K562 (cell line): ENCODE measurements at regions not wholly inside any gene's neighbourhood (a gene's known extent, or its start where the extent isn't known, plus 50 kb on each side); places are given as distances from the start of the nearest gene placed in this dataset.
"Not testable (repeated sequence)": the region's sequence is repeated elsewhere in the genome, so short reads cannot be mapped to it uniquely, and the experiment has no call there.

ENCODE experiments used
- ATAC-seq: fragments of 200-7000 bp; cut with Tn5 transposase; 3 replicates; pipeline ENCODE4 v1.9.1; 2020; ENCODE audit warnings: moderate library complexity
- BruUV-seq: library from RNA; stranded (reverse); fragments of 400-500 nt; replicated peaks from 2 replicates; lab custom pipeline; 2021; lab: Mats Ljungman, UMichigan
- CTCF ChIA-PET: fragments of 300-600 bp; formaldehyde crosslinking; extraction: SDS; loops from one replicate; lab custom pipeline; 2021; ENCODE audit warnings: low intra/inter-chr PET ratio; lab: Yijun Ruan, JAX
- POLR2A ChIA-PET: fragments of 300-600, 350-650 bp; sonication (Branson Sonifier 250); formaldehyde crosslinking; extraction: SDS; loops from one replicate; lab custom pipeline; 2021; ENCODE audit warnings: antibody characterized with exemption, inconsistent platforms; lab: Yijun Ruan, JAX
- DNase-seq, 4 experiments: peaks; one replicate each; pipeline versions ENCODE4 v3.0.0 to v3.0.0-alpha.2; 2011 to 2018; ENCODE audit warnings: low spot score in 3 of 4, mixed read lengths in 3 of 4; ENCODE audit errors: extremely low read depth in 1 of 4
- FAIRE-seq: peaks from 2 replicates; lab custom pipeline; 2011; peaks lifted over from hg19 to GRCh38; lab: Jason Lieb, UNC
- H2AFZ ChIP-seq: 2 replicates; pipeline ENCODE4 v1.6.0; 2011; ENCODE audit warnings: low read depth, low read length, control low read depth, inconsistent platforms
- H3K27ac ChIP-seq: fragments of 200-600 bp; 3 replicates; pipeline ENCODE4 v1.8.0; 2011; ENCODE audit warnings: low read depth, mild to moderate bottlenecking, control low read depth, inconsistent platforms, low read length, moderate library complexity, mixed read lengths; ENCODE audit errors: extremely low read depth
- H3K27me3 ChIP-seq, 2 experiments: fragments of 300-600 bp in 1 of 2; 2 replicates in 1 of 2; 3 replicates in 1 of 2; pipeline versions ENCODE4 v1.6.0 to v1.8.0; 2011; ENCODE audit warnings: inconsistent platforms in 2 of 2, low read length in 2 of 2, mild to moderate bottlenecking in 1 of 2, mixed read lengths in 1 of 2, moderate library complexity in 1 of 2; ENCODE audit not compliant: control insufficient read depth in 2 of 2, insufficient read depth in 2 of 2
- H3K36me3 ChIP-seq: fragments of 300-600 bp; 3 replicates; pipeline ENCODE4 v1.8.0; 2011; ENCODE audit warnings: mild to moderate bottlenecking, low read length, inconsistent platforms; ENCODE audit not compliant: control insufficient read depth, insufficient read depth
- H3K4me1 ChIP-seq, 2 experiments: fragments of 200-600 bp in 1 of 2; replicated peaks in 1 of 2; 2 replicates in 1 of 2; 3 replicates in 1 of 2; pipeline versions ENCODE4 v1.5.1 to v1.8.0; 2011; ENCODE audit warnings: inconsistent platforms in 2 of 2, low read length in 2 of 2, mild to moderate bottlenecking in 1 of 2, mixed read lengths in 1 of 2, moderate library complexity in 1 of 2; ENCODE audit not compliant: control insufficient read depth in 2 of 2, insufficient read depth in 2 of 2
- H3K4me2 ChIP-seq: 2 replicates; pipeline ENCODE4 v1.6.1; 2011; ENCODE audit warnings: low read length, control low read depth, inconsistent platforms, mixed read lengths; ENCODE audit not compliant: insufficient read depth
- H3K4me3 ChIP-seq: fragments of 200-600 bp; sonication (generic), shearing (Covaris generic); 2 replicates; pipeline ENCODE4 v1.5.1; 2016; ENCODE audit warnings: control low read depth, inconsistent platforms
- H3K79me2 ChIP-seq: fragments of 200-600 bp; 3 replicates; pipeline ENCODE4 v1.8.0; 2011; ENCODE audit warnings: low read length, inconsistent platforms; ENCODE audit not compliant: control insufficient read depth, insufficient read depth
- H3K9ac ChIP-seq, 2 experiments: 2 replicates each; pipeline versions ENCODE4 v1.6.0 to v1.6.1; 2011; ENCODE audit warnings: low read depth in 2 of 2, low read length in 2 of 2, control low read depth in 1 of 2, inconsistent platforms in 1 of 2, mild to moderate bottlenecking in 1 of 2, mixed read lengths in 1 of 2; ENCODE audit not compliant: insufficient read depth in 1 of 2
- H3K9me1 ChIP-seq: one replicate; pipeline ENCODE4 v1.6.0; 2011; ENCODE audit warnings: inconsistent platforms, mild to moderate bottlenecking, low read length, moderate library complexity; ENCODE audit not compliant: control insufficient read depth, insufficient read depth
- H3K9me3 ChIP-seq: replicated peaks from 2 replicates; pipeline ENCODE4 v1.5.1; 2011; ENCODE audit warnings: low read depth, low read length, inconsistent platforms; ENCODE audit not compliant: control insufficient read depth, insufficient read depth
- H4K20me1 ChIP-seq: replicated peaks from 2 replicates; pipeline ENCODE4 v1.6.1; 2011; ENCODE audit warnings: low read length, inconsistent platforms, mixed read lengths; ENCODE audit not compliant: control insufficient read depth, insufficient read depth
- FOXA3 ChIP-seq, 2 experiments: fragments of 450-650 bp in 1 of 2; sonication (generic) in 1 of 2; formaldehyde crosslinking; IDR thresholded peaks in 1 of 2; conservative IDR thresholded peaks in 1 of 2; 2 replicates each; pipeline versions ENCODE4 v1.4.0 to v1.8.0; 2020 to 2022; ENCODE audit warnings: mild to moderate bottlenecking in 2 of 2, missing genetic modification reagents in 1 of 2
- ZBED1 ChIP-seq: IDR thresholded peaks from 2 replicates; pipeline ENCODE4 v1.6.1; 2014
- WGBS: fragments of 100-300 bp; shearing (Covaris generic); methylation state at CpG from one replicate; pipeline ENCODE4 v1.1.6; 2016; ENCODE audit warnings: low coverage, mixed read lengths; ENCODE audit not compliant: insufficient coverage; ENCODE audit errors: missing lambda C conversion rate; 5-methylcytosine and 5-hydroxymethylcytosine counted together
- in situ Hi-C: fragments of 300-500 bp; cut with MboI; formaldehyde crosslinking; loops from 4 replicates; pipeline ENCODE4 v1.15.0; 2018; ENCODE audit warnings: inconsistent platforms, mixed read lengths
- intact Hi-C: fragments of 100-400 bp; cut with micrococcal nuclease; formaldehyde crosslinking; loops from 2 replicates; pipeline ENCODE4 v1.14.2; 2022

GRCh38 chr3:153789380-153789779, 331.8 kb upstream of the ARHGEF26 start:
- Histone ChIP-seq H3K36me3 (no peaks in the 10 kb centered on the region), H3K9me3 (no peaks in the 10 kb centered on the region), H3K27ac (no peak overlapping the region), H4K20me1 (no peaks in the 10 kb centered on the region), H2AFZ (no peak overlapping the region), H3K27me3 (no peaks in the 10 kb centered on the region), H3K9ac (no peak overlapping the region), H3K9me1 (no peaks in the 10 kb centered on the region), H3K79me2 (no peaks in the 10 kb centered on the region), H3K4me1 (no peaks in the 10 kb centered on the region), H3K4me2 (no peak overlapping the region), H3K4me3 (no peak overlapping the region)
- ChIA-PET CTCF (no interaction called here), POLR2A (no interaction called here)
- ATAC-seq: no peak
- in situ Hi-C loops (no loop called here), intact Hi-C loops (no loop called here)
- WGBS: 0% methylated on average over 3 of the region's 3 CpGs
- BruUV-seq: no TSS peak
- no peak for FAIRE-seq
- no peak for DNase-seq
- no peak for TF ChIP-seq ZBED1
- TF ChIP-seq, all 486 proteins: peak for 0

- CTCF ChIA-PET, H3K9me1 ChIP-seq: not testable (repeated sequence)
- 2% methylated on average over 9 of the region's 13 CpGs for WGBS
Measured at GRCh38 chr3:153797056-153797455, 324.1 kb upstream of the ARHGEF26 start.

More at GRCh38 chr3:153797056-153797455, 324.1 kb upstream of the ARHGEF26 start:
- H2AFZ ChIP-seq, H3K4me3 ChIP-seq, POLR2A ChIA-PET, H3K36me3 ChIP-seq, H3K9me3 ChIP-seq, H4K20me1 ChIP-seq, H3K79me2 ChIP-seq, H3K27ac ChIP-seq, BruUV-seq, intact Hi-C loops, in situ Hi-C loops, H3K9ac ChIP-seq, FAIRE-seq, ATAC-seq, H3K4me2 ChIP-seq, H3K4me1 ChIP-seq, H3K27me3 ChIP-seq: not testable (repeated sequence)
- DNase-seq: peak in 1 of 4 experiments; percentile 6
- peak in 1 of 2 experiments; percentile 57; a peak in 2 of 4 replicates for TF ChIP-seq FOXA3 (CRISPR knock-in tag; conservative IDR thresholded peaks at IDR 0.05 in 1 of 2, IDR thresholded peaks at IDR 0.05 in 1 of 2)
